ENCODE measurements at regions not wholly inside any gene's neighbourhood (a gene's known extent, or its start where the extent isn't known, plus 50 kb on each side); places are given as distances from the start of the nearest gene placed in this dataset.

- no peak overlapping the region for H3K4me3 ChIP-seq (ENCODE audit: extremely low read depth in 1 of 4, insufficient read depth in 2 of 4, low read depth in 3 of 4, low read length in 4 of 4)
- H2BK15ac ChIP-seq (ENCODE audit: low read length), result no peak overlapping the region
- no peak overlapping the region for H3K56ac ChIP-seq (replicated peaks; ENCODE audit: insufficient read length, low read depth, low read length)
- H3K23me2 ChIP-seq (ENCODE audit: low read depth, low read length), result no peaks in the 10 kb centered on the region
- no peak overlapping the region for H3K9ac ChIP-seq (replicated peaks in 1 of 4; ENCODE audit: extremely low read depth in 1 of 4, low read depth in 3 of 4, low read length in 3 of 4)
- H2BK12ac ChIP-seq (ENCODE audit: low read depth, low read length), result no peak overlapping the region
- H3K27me3 ChIP-seq (replicated peaks in 1 of 4; ENCODE audit: control insufficient read depth in 3 of 4, extremely low read depth in 1 of 4, insufficient read depth in 3 of 4, low read length in 3 of 4), result no peaks in the 10 kb centered on the region
- no peaks in the 10 kb centered on the region for H3K9me3 ChIP-seq (ENCODE audit: insufficient read depth in 2 of 2, low read depth in 1 of 2, low read length in 1 of 2)
- no peaks in the 10 kb centered on the region for H3K36me3 ChIP-seq (ENCODE audit: control insufficient read depth in 2 of 4, insufficient read depth in 4 of 4, low read length in 3 of 4)
- no peak overlapping the region for H3K14ac ChIP-seq (ENCODE audit: insufficient read length)
- H3K4me1 ChIP-seq (replicated peaks in 1 of 4; ENCODE audit: control insufficient read depth in 3 of 4, insufficient read depth in 4 of 4, low read length in 3 of 4), result no peaks in the 10 kb centered on the region
- DNase-seq (ENCODE audit: low read depth in 1 of 2, low spot score in 2 of 2), result no peak
- no peak overlapping the region for H3K4me2 ChIP-seq (ENCODE audit: insufficient read depth in 1 of 2, low read depth in 2 of 2, low read length in 2 of 2)
- TF ChIP-seq TCF12 (IDR thresholded peaks at IDR 0.05; ENCODE audit: low read depth, low read length) (no peak), SUZ12 (IDR thresholded peaks at IDR 0.05; ENCODE audit: low read length) (no peak), TAF7 (optimal IDR thresholded peaks at IDR 0.05; ENCODE audit: borderline replicate concordance, low read depth, low read length) (no peak), EZH2 (IDR thresholded peaks at IDR 0.05; ENCODE audit: low read depth, low read length, severe bottlenecking) (no peak), CBX8 (IDR thresholded peaks at IDR 0.05; ENCODE audit: borderline replicate concordance, low read depth, low read length) (no peak), POLR2A (IDR thresholded peaks at IDR 0.05; ENCODE audit: control extremely low read depth in 1 of 2, low read depth in 2 of 2, low read length in 2 of 2) (no peak)
- TF ChIP-seq, protein P1, sequence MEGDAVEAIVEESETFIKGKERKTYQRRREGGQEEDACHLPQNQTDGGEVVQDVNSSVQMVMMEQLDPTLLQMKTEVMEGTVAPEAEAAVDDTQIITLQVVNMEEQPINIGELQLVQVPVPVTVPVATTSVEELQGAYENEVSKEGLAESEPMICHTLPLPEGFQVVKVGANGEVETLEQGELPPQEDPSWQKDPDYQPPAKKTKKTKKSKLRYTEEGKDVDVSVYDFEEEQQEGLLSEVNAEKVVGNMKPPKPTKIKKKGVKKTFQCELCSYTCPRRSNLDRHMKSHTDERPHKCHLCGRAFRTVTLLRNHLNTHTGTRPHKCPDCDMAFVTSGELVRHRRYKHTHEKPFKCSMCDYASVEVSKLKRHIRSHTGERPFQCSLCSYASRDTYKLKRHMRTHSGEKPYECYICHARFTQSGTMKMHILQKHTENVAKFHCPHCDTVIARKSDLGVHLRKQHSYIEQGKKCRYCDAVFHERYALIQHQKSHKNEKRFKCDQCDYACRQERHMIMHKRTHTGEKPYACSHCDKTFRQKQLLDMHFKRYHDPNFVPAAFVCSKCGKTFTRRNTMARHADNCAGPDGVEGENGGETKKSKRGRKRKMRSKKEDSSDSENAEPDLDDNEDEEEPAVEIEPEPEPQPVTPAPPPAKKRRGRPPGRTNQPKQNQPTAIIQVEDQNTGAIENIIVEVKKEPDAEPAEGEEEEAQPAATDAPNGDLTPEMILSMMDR (IDR thresholded peaks at IDR 0.05; ENCODE audit: control extremely low read depth in 1 of 3, insufficient read depth in 1 of 3, low read depth in 1 of 3, low read length in 3 of 3), result no peak
- H2AFZ ChIP-seq (ENCODE audit: low read length), result no peak overlapping the region
- FAIRE-seq, result no peak
- WGBS, 2 experiments (ENCODE audit: extremely low coverage in 1 of 2, insufficient coverage in 1 of 2, insufficient read length in 1 of 2, insufficient replicate concordance in 2 of 2, low coverage in 1 of 2, low lambda C conversion rate in 2 of 2, missing lambda C conversion rate in 1 of 2), result 90% methylated on average over 2 of the region's 2 CpGs; no CpG with 5 or more reads in 1 of the 2 experiments
- H2BK5ac ChIP-seq (ENCODE audit: low read depth, low read length), result no peak overlapping the region
- H4K91ac ChIP-seq (replicated peaks; ENCODE audit: insufficient read length, low read length), result no peak overlapping the region
- H3K4ac ChIP-seq (replicated peaks; ENCODE audit: insufficient read length, low read depth, low read length), result no peak overlapping the region
- no peak overlapping the region for H2BK20ac ChIP-seq (ENCODE audit: low read length)
- H3K27ac ChIP-seq (ENCODE audit: low read depth, low read length), result no peak overlapping the region
- H3K23ac ChIP-seq (ENCODE audit: insufficient read length), result no peak overlapping the region
- no peaks in the 10 kb centered on the region for H4K20me1 ChIP-seq (replicated peaks in 1 of 2; ENCODE audit: control insufficient read depth in 1 of 2, insufficient read depth in 2 of 2, low read length in 2 of 2)
- no peaks in the 10 kb centered on the region for H3K79me1 ChIP-seq (ENCODE audit: low read depth, low read length)
- H3K18ac ChIP-seq (ENCODE audit: extremely low read depth, low read length), result no peak overlapping the region
- ChIA-PET POLR2A (ENCODE audit: partially characterized antibody) (no interaction called here), CTCF (ENCODE audit: partially characterized antibody) (interaction anchor here (0.8 kb wide), 1 partner anchor 28 kb away, joined by 3 read pairs; no protein-coding TSS in a partner anchor)
- no peaks in the 10 kb centered on the region for H3K79me2 ChIP-seq (ENCODE audit: control insufficient read depth in 1 of 2, insufficient read depth in 2 of 2, low read length in 2 of 2)
- H4K8ac ChIP-seq (ENCODE audit: extremely low read depth, insufficient read depth, low read length), result no peak overlapping the region
- no peak overlapping the region for H2AK5ac ChIP-seq (ENCODE audit: low read depth, low read length)
- H2BK120ac ChIP-seq (replicated peaks; ENCODE audit: low read depth, low read length), result no peak overlapping the region
- no peak overlapping the region for H4K5ac ChIP-seq (ENCODE audit: insufficient read length, low read depth, low read length)
Measured at GRCh38 chr5:114648940-114649339, 287.1 kb downstream of the KCNN2 start.

Data from H1 (cell line).